NT2/D1 (cell line): ENCODE measurements at regions not wholly inside any gene's neighbourhood (a gene's known extent, or its start where the extent isn't known, plus 50 kb on each side); places are given as distances from the start of the nearest gene placed in this dataset.

Source experiments
- SUZ12 ChIP-seq: IDR thresholded peaks from 2 replicates; pipeline ENCODE4 v1.6.1; 2011; ENCODE audit not compliant: insufficient read length, insufficient read depth; ENCODE audit errors: extremely low read depth
- YY1 ChIP-seq: IDR thresholded peaks from 2 replicates; pipeline ENCODE4 v1.6.1; 2011; ENCODE audit not compliant: insufficient read length, insufficient read depth
- ZNF274 ChIP-seq: IDR thresholded peaks from 2 replicates; pipeline ENCODE4 v1.6.1; 2011; ENCODE audit warnings: mild to moderate bottlenecking, low read depth, low read length

GRCh38 chr17:15161395-15161794 lies 103.7 kb downstream of the PMP22 start:
- TF ChIP-seq SUZ12 (no peak), YY1 (no peak), ZNF274 (no peak)
